ENCODE measurements at regions not wholly inside any gene's neighbourhood (a gene's known extent, or its start where the extent isn't known, plus 50 kb on each side); places are given as distances from the start of the nearest gene placed in this dataset.
"Not testable (repeated sequence)": the region's sequence is repeated elsewhere in the genome, so short reads cannot be mapped to it uniquely, and the experiment has no call there.

DNA sequence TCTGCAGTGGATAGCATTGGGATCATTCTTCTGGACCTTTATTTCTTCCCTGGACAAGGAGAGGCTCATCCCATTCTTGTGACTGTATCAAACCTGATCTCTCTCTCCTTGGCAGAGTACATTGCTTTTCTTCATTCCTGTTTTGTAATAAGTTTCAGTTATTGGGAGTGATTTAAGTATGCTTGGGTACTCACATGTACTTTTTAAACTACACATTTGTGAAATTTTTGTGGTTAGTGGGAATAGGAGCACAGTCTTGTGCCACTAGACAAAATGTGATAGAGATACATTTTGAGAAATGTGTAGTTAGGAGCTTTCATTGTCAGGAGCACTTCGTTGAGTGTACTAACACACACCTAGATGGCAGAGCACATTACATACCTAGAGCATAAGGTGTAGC lies 262.6 kb downstream of the C3orf38 start:
- no peak for DNase-seq

DNA sequence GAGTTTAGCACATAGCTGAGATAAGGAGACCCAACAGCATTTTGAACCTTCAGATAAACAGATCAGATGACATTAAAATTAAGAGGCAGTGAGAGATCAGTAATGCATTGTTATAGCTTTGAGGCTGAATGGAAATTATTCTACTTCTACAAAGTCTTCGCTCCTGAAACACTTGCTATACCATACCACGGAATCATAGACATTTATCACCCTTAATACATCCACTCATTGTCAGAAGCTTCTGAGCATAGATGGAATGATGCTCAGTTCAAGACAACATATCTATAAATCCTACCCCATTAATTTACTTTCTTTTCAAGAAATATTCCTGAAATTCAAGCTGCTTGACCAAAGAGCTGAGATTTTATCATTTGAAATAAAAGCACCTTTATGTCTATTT lies 266.7 kb downstream of the C3orf38 start:
- DNase-seq, result no peak

GRCh38 chr3:88418219-88418618 lies 268.5 kb downstream of the C3orf38 start:
- DNase-seq, result no peak

- DNase-seq, result no peak
These were observed 283.8 kb downstream of the C3orf38 start for GRCh38 chr3:88433568-88433967.

- DNase-seq, result no peak
These were observed 284.2 kb downstream of the C3orf38 start for GRCh38 chr3:88434001-88434400.

DNA sequence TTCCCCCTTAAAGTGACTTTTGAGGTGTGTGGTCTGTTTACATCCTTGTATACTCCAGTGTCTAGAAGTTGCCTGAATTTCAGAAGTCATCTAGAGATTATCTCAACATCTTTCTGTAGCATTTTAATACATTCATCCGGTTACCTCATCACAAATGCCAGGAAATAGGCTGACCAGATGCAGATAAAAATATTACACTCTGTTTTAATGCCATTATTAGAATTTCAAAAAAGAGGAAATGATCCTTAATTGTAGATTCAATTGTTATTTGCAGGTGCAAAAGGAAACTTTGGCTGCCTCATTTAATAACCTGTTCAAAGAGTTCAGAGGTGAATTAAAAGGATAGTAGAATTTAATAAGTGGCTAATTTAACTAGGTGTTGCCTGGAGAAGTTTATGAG lies 290.9 kb downstream of the C3orf38 start:
- DNase-seq, result no peak

GRCh38 chr3:88443066-88443465 lies 293.3 kb downstream of the C3orf38 start:
- DNase-seq, result no peak

- no peak for DNase-seq
These were observed 294.5 kb downstream of the C3orf38 start for GRCh38 chr3:88444251-88444650.

DNA sequence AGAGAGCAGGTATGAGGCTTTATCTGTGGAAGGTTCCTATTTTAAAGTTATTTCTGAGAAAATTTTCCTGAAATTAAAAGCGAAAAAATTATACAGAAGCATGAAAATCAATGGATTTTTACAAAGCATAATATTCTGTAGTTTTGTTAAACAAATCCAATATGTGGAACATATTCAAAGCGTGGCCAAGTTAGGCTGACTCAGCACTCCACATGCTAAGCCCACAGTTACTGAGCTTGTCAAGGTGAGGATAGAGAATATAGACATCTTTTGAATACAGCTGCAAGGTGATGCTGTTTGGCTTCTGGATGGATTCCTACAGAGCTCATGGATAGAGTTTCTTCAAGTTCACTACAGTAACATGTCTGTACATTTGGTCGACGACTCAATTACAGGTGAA lies 302.5 kb downstream of the C3orf38 start:
- no peak for DNase-seq

- DNase-seq, result no peak
These were observed 310.6 kb downstream of the C3orf38 start for GRCh38 chr3:88460369-88460768.

- no peak for DNase-seq
These were observed 312.5 kb downstream of the C3orf38 start for GRCh38 chr3:88462230-88462629.

GRCh38 chr3:88467191-88467590 lies 317.4 kb downstream of the C3orf38 start:
- DNase-seq, result no peak

DNA sequence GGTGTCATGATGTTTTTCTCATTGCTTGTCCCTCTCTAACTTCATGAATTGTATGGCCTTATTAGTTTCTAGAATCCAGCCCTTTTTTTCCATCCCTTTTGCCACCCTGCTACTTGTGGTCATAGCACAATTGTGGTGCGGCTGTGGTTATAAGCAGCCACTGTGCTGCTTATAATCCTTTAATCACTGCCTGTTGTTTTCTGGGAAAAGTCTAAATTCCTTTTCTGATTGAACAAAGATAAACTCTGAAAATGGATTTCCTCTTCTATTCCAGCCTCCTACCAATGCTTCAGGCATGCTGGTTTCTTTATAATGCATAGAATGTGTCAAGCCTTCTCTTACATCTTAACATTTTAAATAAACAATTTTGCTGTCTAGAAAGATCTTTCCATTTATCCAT lies 319.5 kb downstream of the C3orf38 start:
- no peak for DNase-seq

GRCh38 chr3:88478460-88478859 lies 328.7 kb downstream of the C3orf38 start:
- no peak for DNase-seq

DNA sequence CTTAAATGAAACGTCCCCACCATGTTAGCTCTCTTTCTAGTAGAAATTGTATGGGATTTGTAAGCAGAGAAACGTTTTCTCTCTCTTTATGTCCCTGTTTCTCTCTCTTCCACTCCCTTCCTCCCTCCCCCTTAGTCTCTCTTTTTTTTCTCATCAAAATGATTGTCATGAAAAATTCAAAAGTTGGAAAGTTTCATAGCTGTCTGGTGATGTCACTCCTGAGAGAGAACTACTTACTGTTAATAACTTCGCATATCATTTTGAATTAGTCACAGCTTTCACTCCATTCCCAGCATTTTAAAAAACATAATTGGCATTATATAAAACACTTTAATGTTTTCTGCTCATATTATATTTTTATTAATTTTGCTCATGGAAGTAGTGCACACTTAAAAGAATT lies 331.1 kb downstream of the C3orf38 start:
- no peak for DNase-seq

- DNase-seq, result no peak
These were observed 335.2 kb downstream of the C3orf38 start for GRCh38 chr3:88485001-88485400.

DNA sequence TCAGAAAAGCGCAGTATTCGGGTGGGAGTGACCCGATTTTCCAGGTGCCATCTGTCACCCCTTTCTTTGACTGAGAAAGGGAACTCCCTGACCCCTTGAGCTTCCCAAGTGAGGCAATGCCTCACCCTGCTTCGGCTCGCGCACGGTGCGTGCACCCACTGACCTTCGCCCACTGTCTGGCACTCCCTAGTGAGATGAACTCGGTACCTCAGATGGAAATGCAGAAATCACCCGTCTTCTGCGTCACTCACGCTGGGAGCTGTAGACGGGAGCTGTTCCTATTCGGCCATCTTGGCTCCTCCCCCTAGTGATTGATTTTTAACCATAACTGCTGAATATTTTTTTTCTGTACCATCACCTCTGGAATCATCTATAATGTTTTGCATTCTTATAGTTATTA lies 359.1 kb downstream of the C3orf38 start:
- DNase-seq, result not testable (repeated sequence)

DNA sequence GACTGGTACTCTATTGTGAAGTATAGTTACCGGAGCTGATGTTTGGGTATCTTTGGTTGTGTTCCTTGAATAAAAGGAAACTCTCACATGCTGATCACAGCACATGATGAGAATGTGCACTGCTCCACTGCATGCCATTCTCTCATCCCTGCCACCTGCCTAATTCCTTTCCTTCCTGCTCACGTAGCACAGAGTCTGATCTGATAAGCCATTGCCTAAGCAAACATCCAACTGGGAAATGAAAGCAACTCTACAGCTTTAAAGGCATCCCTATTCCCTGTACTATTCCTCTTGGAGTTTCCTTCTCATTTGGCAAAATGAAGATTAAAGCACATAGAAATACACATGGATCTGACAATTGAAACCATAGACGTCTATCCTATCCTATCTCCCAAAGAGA lies 359.8 kb downstream of the C3orf38 start:
- DNase-seq, result no peak

GRCh38 chr3:88528494-88528893 lies 378.7 kb downstream of the C3orf38 start:
- DNase-seq, result no peak

- no peak for DNase-seq
These were observed 384.8 kb downstream of the C3orf38 start for GRCh38 chr3:88534534-88534933.

GRCh38 chr3:88535563-88535962 lies 385.8 kb downstream of the C3orf38 start:
- DNase-seq, result no peak

- no peak for DNase-seq
These were observed 393.2 kb downstream of the C3orf38 start for GRCh38 chr3:88542916-88543315.

DNA sequence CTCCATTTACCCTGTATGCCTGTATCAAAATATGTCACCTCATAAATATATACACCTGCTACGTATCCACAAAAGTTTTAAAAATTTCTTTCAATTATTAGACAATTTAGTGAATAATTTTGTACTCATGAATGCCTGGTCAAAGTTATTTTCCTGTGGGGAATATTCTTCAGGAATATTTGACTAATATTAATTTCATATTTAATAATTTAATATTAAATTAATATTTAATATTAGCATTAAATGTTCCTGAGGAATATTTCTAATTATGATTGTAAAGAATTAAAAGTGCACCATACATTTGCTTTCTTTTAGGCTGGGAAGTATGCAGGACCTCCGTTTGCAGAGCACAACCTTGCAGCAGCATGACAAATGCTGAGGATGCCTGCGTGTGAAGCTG lies 422.7 kb downstream of the C3orf38 start:
- no peak for DNase-seq

DNA sequence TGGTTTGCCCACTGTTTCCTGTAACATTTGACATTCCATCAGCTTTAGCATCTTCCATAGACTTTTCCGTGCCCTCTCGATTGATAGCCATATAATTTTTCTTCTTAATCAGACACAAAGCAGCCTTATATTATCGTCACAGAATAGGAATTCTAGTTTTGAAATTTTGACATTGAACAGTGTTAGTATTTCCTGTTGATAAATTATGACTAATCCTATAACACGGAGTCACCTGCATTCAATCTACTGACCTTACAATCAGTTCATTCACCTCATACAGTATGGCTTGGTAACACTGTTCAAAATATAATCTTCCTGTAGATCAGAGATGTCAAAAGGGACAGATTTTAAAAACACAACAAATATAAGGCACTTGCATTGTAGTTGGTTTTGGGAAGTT lies 423.7 kb downstream of the C3orf38 start:
- DNase-seq, result no peak

DNA sequence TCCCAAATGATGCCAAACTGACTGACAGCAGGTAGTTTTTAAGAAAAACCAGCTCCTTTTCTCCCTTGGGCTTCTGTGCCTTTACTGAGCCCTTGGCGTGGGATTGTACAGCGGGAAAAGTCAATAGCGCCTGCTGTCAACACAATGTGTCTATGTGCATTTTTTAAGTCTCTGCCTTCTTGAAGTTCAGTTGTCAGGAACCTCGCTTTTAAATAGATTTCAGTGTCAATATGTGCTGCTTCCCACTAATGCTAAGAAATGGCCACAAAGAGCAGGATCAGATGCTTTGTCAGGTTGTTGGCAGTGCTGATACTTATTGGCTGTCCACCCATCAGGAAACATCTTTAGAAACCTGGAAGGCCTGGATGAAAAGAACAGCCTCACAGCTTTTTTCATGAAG lies 424.4 kb downstream of the C3orf38 start:
- no peak for DNase-seq

- no peak for DNase-seq
These were observed 434.7 kb downstream of the C3orf38 start for GRCh38 chr3:88584451-88584850.
